ENCODE measurements at regions not wholly inside any gene's neighbourhood (a gene's known extent, or its start where the extent isn't known, plus 50 kb on each side); places are given as distances from the start of the nearest gene placed in this dataset.

GRCh38 chr14:76272774-76273173 lies 103.2 kb upstream of the ESRRB start:
- H3K9me3 ChIP-seq (ENCODE audit: control insufficient read depth in 2 of 3, low read length in 3 of 3): no peaks in the 10 kb centered on the region
- intact Hi-C loops (cut with micrococcal nuclease): no loop called here
- H3K4me1 ChIP-seq (ENCODE audit: control insufficient read depth in 2 of 2, insufficient read depth in 2 of 2, low read length in 2 of 2): no peaks in the 10 kb centered on the region
- no peak for ATAC-seq
- CTCF ChIA-PET: no interaction called here
- H3K27ac Mint-ChIP-seq: no peak overlapping the region
- H3K9me3 Mint-ChIP-seq: peaks cover 0 to 4% (median 0%) of the 10 kb centered on the region in 11 donors
- H3K36me3 Mint-ChIP-seq: no peaks in the 10 kb centered on the region
- H3K4me1 Mint-ChIP-seq: no peaks in the 10 kb centered on the region
- no peak overlapping the region for H3K27ac ChIP-seq (ENCODE audit: low read depth, low read length)
- no peak overlapping the region for H3K4me3 Mint-ChIP-seq
- POLR2A ChIA-PET: no interaction called here
- no peaks in the 10 kb centered on the region for H3K27me3 ChIP-seq (ENCODE audit: control insufficient read depth in 2 of 2, insufficient read depth in 2 of 2, low read length in 2 of 2)
- H3K27me3 Mint-ChIP-seq: peaks cover 5 to 47% (median 12%) of the 10 kb centered on the region in 5 donors
- DNase-seq: no peak
- no peak overlapping the region for H3K4me3 ChIP-seq (ENCODE audit: low read length)
- no peaks in the 10 kb centered on the region for H3K36me3 ChIP-seq (ENCODE audit: control insufficient read depth in 2 of 3, insufficient read depth in 3 of 3, low read length in 3 of 3)

GRCh38 chr14:76273346-76273745 lies 102.6 kb upstream of the ESRRB start:
- CTCF ChIA-PET: no interaction called here
- peaks cover 5 to 50% (median 12%) of the 10 kb centered on the region in 5 donors for H3K27me3 Mint-ChIP-seq

GRCh38 chr14:76274324-76274723 lies 101.6 kb upstream of the ESRRB start:
- H3K4me1 Mint-ChIP-seq: no peaks in the 10 kb centered on the region
- no peak for ATAC-seq
- CTCF ChIA-PET: interaction anchor here (1.1 kb wide), 1 partner anchor 10 kb away, joined by 3 read pairs; no protein-coding TSS in a partner anchor

More at GRCh38 chr14:76273346-76273745, 102.6 kb upstream of the ESRRB start:
- POLR2A ChIA-PET: no interaction called here
- no peaks in the 10 kb centered on the region for H3K36me3 ChIP-seq (ENCODE audit: control insufficient read depth in 2 of 3, insufficient read depth in 3 of 3, low read length in 3 of 3)
- intact Hi-C loops (cut with micrococcal nuclease): no loop called here
- H3K9me3 ChIP-seq (ENCODE audit: control insufficient read depth in 2 of 3, low read length in 3 of 3): no peaks in the 10 kb centered on the region
- H3K4me3 Mint-ChIP-seq: no peak overlapping the region
- peaks cover 0 to 4% (median 0%) of the 10 kb centered on the region in 11 donors for H3K9me3 Mint-ChIP-seq
- ATAC-seq (no peak), DNase-seq (no peak)
- no peak overlapping the region for H3K27ac Mint-ChIP-seq
- H3K4me1 ChIP-seq (ENCODE audit: control insufficient read depth in 2 of 2, insufficient read depth in 2 of 2, low read length in 2 of 2): no peaks in the 10 kb centered on the region
- no peaks in the 10 kb centered on the region for H3K27me3 ChIP-seq (ENCODE audit: control insufficient read depth in 2 of 2, insufficient read depth in 2 of 2, low read length in 2 of 2)
- H3K4me1 Mint-ChIP-seq: no peaks in the 10 kb centered on the region
- no peaks in the 10 kb centered on the region for H3K36me3 Mint-ChIP-seq
- H3K27ac ChIP-seq (ENCODE audit: low read depth, low read length): no peak overlapping the region
- no peak overlapping the region for H3K4me3 ChIP-seq (ENCODE audit: low read length)

DNA sequence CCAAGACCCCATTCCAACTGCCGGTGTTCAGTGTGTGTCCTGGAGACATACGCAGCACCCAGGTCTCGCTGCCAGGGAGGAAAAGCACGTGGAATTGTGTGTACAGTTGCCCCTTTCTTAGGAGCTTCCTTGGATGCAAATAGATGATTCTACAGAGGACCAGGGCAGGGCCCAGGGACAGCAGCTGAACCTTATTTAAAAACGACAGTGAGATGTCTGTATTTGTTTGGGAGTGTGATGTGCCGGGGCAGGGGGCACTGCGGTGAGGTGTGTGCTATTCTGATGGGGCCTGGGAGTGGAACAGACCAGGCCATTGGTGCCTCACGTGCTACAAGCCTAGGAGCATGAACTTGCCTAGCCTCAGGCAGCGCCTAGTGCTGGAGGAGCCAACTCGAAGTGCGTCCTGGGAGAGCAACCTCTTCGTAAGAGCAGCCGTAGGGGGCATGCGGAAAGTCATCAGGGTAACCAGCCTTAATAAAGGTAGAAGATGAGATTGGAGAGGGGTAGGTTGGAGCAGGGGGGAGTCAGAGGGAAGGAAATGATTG lies 98.3 kb upstream of the ESRRB start:
- CTCF ChIA-PET: no interaction called here
- H3K9me3 ChIP-seq (ENCODE audit: control insufficient read depth in 2 of 3, low read length in 3 of 3): no peaks in the 10 kb centered on the region
- Mint-ChIP-seq H3K4me1 (no peaks in the 10 kb centered on the region), H3K27ac (no peak overlapping the region), H3K4me3 (no peak overlapping the region), H3K27me3 (peaks cover 0 to 29% (median 13%) of the 10 kb centered on the region in 5 donors), H3K9me3 (peaks cover 0 to 7% (median 2%) of the 10 kb centered on the region in 11 donors), H3K36me3 (no peaks in the 10 kb centered on the region)
- POLR2A ChIA-PET: no interaction called here
- DNase-seq (no peak), ATAC-seq (no peak)
- H3K36me3 ChIP-seq (ENCODE audit: control insufficient read depth in 2 of 3, insufficient read depth in 3 of 3, low read length in 3 of 3): no peaks in the 10 kb centered on the region
- no peak overlapping the region for H3K27ac ChIP-seq (ENCODE audit: low read depth, low read length)
- no peak overlapping the region for H3K4me3 ChIP-seq (ENCODE audit: low read length)
- no peaks in the 10 kb centered on the region for H3K27me3 ChIP-seq (ENCODE audit: control insufficient read depth in 2 of 2, insufficient read depth in 2 of 2, low read length in 2 of 2)
- intact Hi-C loops (cut with micrococcal nuclease): no loop called here
- no peaks in the 10 kb centered on the region for H3K4me1 ChIP-seq (ENCODE audit: control insufficient read depth in 2 of 2, insufficient read depth in 2 of 2, low read length in 2 of 2)

More at GRCh38 chr14:76274324-76274723, 101.6 kb upstream of the ESRRB start:
- H3K27me3 Mint-ChIP-seq: peaks cover 5 to 44% (median 13%) of the 10 kb centered on the region in 5 donors
- Histone ChIP-seq H3K36me3 (ENCODE audit: control insufficient read depth in 2 of 3, insufficient read depth in 3 of 3, low read length in 3 of 3) (no peaks in the 10 kb centered on the region), H3K27me3 (ENCODE audit: control insufficient read depth in 2 of 2, insufficient read depth in 2 of 2, low read length in 2 of 2) (no peaks in the 10 kb centered on the region), H3K4me1 (ENCODE audit: control insufficient read depth in 2 of 2, insufficient read depth in 2 of 2, low read length in 2 of 2) (no peaks in the 10 kb centered on the region), H3K27ac (ENCODE audit: low read depth, low read length) (no peak overlapping the region), H3K9me3 (ENCODE audit: control insufficient read depth in 2 of 3, low read length in 3 of 3) (no peaks in the 10 kb centered on the region), H3K4me3 (ENCODE audit: low read length) (no peak overlapping the region)
- intact Hi-C loops (cut with micrococcal nuclease): no loop called here
- no peak overlapping the region for H3K27ac Mint-ChIP-seq
- no peak overlapping the region for H3K4me3 Mint-ChIP-seq
- H3K36me3 Mint-ChIP-seq: no peaks in the 10 kb centered on the region
- peaks cover 0 to 4% (median 0%) of the 10 kb centered on the region in 11 donors for H3K9me3 Mint-ChIP-seq
- no peak for DNase-seq
- POLR2A ChIA-PET: no interaction called here

GRCh38 chr14:76280221-76280620 lies 95.7 kb upstream of the ESRRB start:
- Mint-ChIP-seq H3K4me3 (no peak overlapping the region), H3K9me3 (peaks cover 0 to 8% (median 3%) of the 10 kb centered on the region in 11 donors), H3K4me1 (no peaks in the 10 kb centered on the region), H3K36me3 (no peaks in the 10 kb centered on the region), H3K27me3 (peaks cover 9 to 26% (median 13%) of the 10 kb centered on the region in 5 donors), H3K27ac (no peak overlapping the region)
- Histone ChIP-seq H3K27me3 (ENCODE audit: control insufficient read depth in 2 of 2, insufficient read depth in 2 of 2, low read length in 2 of 2) (no peaks in the 10 kb centered on the region), H3K4me1 (ENCODE audit: control insufficient read depth in 2 of 2, insufficient read depth in 2 of 2, low read length in 2 of 2) (no peaks in the 10 kb centered on the region), H3K36me3 (ENCODE audit: control insufficient read depth in 2 of 3, insufficient read depth in 3 of 3, low read length in 3 of 3) (no peaks in the 10 kb centered on the region), H3K27ac (ENCODE audit: low read depth, low read length) (no peak overlapping the region), H3K4me3 (ENCODE audit: low read length) (no peak overlapping the region), H3K9me3 (ENCODE audit: control insufficient read depth in 2 of 3, low read length in 3 of 3) (no peaks in the 10 kb centered on the region)
- ATAC-seq (no peak), DNase-seq (no peak)
- ChIA-PET POLR2A (no interaction called here), CTCF (no interaction called here)
- intact Hi-C loops (cut with micrococcal nuclease): no loop called here

DNA sequence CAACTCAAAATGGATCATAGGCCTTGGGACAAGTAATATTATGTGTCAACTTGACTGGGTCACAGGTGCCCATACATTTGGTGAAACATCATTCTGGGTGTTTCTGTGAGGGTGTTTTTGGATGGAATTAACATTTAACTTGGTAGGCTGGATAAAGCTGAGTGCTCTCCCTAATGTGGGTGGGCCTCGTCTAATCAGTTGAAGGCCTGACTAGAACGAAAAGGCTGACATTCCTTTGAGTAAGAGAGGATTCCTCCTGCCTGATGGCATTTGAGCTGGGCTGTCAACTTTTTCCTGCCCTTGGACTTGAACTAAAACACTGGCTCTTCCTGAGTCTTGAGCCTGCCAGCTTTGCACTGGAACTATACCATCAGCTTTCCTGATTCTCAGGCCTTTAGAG lies 93.4 kb upstream of the ESRRB start:
- DNase-seq (no peak), ATAC-seq (no peak)
- Histone ChIP-seq H3K36me3 (ENCODE audit: control insufficient read depth in 2 of 3, insufficient read depth in 3 of 3, low read length in 3 of 3) (no peaks in the 10 kb centered on the region), H3K4me3 (ENCODE audit: low read length) (no peak overlapping the region), H3K27ac (ENCODE audit: low read depth, low read length) (no peak overlapping the region), H3K4me1 (ENCODE audit: control insufficient read depth in 2 of 2, insufficient read depth in 2 of 2, low read length in 2 of 2) (no peaks in the 10 kb centered on the region), H3K27me3 (ENCODE audit: control insufficient read depth in 2 of 2, insufficient read depth in 2 of 2, low read length in 2 of 2) (no peaks in the 10 kb centered on the region), H3K9me3 (ENCODE audit: control insufficient read depth in 2 of 3, low read length in 3 of 3) (no peaks in the 10 kb centered on the region)
- H3K27me3 Mint-ChIP-seq: peaks cover 11 to 21% (median 15%) of the 10 kb centered on the region in 5 donors
- H3K9me3 Mint-ChIP-seq: peaks cover 0 to 8% (median 3%) of the 10 kb centered on the region in 11 donors
- H3K36me3 Mint-ChIP-seq: no peaks in the 10 kb centered on the region
- POLR2A ChIA-PET: no interaction called here
- H3K4me1 Mint-ChIP-seq: no peaks in the 10 kb centered on the region
- no peak overlapping the region for H3K4me3 Mint-ChIP-seq
- H3K27ac Mint-ChIP-seq: no peak overlapping the region
- intact Hi-C loops (cut with micrococcal nuclease): no loop called here
- CTCF ChIA-PET: no interaction called here

DNA sequence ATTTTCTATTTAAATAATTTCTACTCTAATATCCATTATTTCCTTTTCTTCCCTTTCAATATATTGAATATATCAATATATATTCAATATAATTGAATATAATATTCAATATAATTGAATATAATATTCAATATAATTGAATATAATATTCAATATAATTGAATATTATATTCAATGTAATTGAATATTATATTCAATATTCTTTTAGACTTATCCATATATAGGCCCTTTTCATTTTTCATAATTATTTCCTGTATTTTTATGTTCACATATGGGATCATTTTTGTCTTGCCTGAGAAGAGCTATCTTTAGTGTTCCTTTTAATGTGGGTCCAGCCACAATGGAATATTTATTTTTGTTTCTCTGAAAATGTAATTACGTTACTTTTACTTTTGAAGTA lies 88.9 kb upstream of the ESRRB start:
- Histone ChIP-seq H3K4me1 (ENCODE audit: control insufficient read depth in 2 of 2, insufficient read depth in 2 of 2, low read length in 2 of 2) (no peaks in the 10 kb centered on the region), H3K27ac (ENCODE audit: low read depth, low read length) (no peak overlapping the region), H3K27me3 (ENCODE audit: control insufficient read depth in 2 of 2, insufficient read depth in 2 of 2, low read length in 2 of 2) (no peaks in the 10 kb centered on the region), H3K4me3 (ENCODE audit: low read length) (no peak overlapping the region), H3K9me3 (ENCODE audit: control insufficient read depth in 2 of 3, low read length in 3 of 3) (no peaks in the 10 kb centered on the region), H3K36me3 (ENCODE audit: control insufficient read depth in 2 of 3, insufficient read depth in 3 of 3, low read length in 3 of 3) (no peaks in the 10 kb centered on the region)
- peaks cover 4 to 14% (median 7%) of the 10 kb centered on the region in 5 donors for H3K27me3 Mint-ChIP-seq
- no peak for ATAC-seq
- peaks cover 0 to 2% (median 0%) of the 10 kb centered on the region in 11 donors for H3K9me3 Mint-ChIP-seq
- POLR2A ChIA-PET: no interaction called here
- H3K27ac Mint-ChIP-seq: no peak overlapping the region
- H3K36me3 Mint-ChIP-seq: no peaks in the 10 kb centered on the region
- CTCF ChIA-PET: interaction anchor here (0.7 kb wide), 1 partner anchor 38 kb away, joined by 6 read pairs; no protein-coding TSS in a partner anchor
- H3K4me1 Mint-ChIP-seq: no peaks in the 10 kb centered on the region
- intact Hi-C loops (cut with micrococcal nuclease): no loop called here
- no peak for DNase-seq
- H3K4me3 Mint-ChIP-seq: no peak overlapping the region
